H9 (cell line): ENCODE measurements at regions not wholly inside any gene's neighbourhood (a gene's known extent, or its start where the extent isn't known, plus 50 kb on each side); places are given as distances from the start of the nearest gene placed in this dataset.

Experiments used
- DNase-seq: peaks from one replicate; pipeline ENCODE4 v3.0.0-alpha.2; 2017
- H2AFZ ChIP-seq: one replicate; pipeline ENCODE4 v1.6.1; 2013; ENCODE audit warnings: mild to moderate bottlenecking, low read length, control low read depth, moderate library complexity
- H2AK5ac ChIP-seq: 2 replicates; pipeline ENCODE4 v1.6.1; 2013; ENCODE audit warnings: low read length, control low read depth, mixed read lengths; ENCODE audit not compliant: insufficient read length
- H2BK120ac ChIP-seq: one replicate; pipeline ENCODE4 v1.6.1; 2013; ENCODE audit warnings: low read depth, mild to moderate bottlenecking, low read length, control low read depth, inconsistent platforms; ENCODE audit not compliant: poor library complexity, severe bottlenecking
- H2BK12ac ChIP-seq: 2 replicates; pipeline ENCODE4 v1.6.1; 2013; ENCODE audit warnings: low read length, control low read depth, mixed read lengths, low read depth; ENCODE audit not compliant: insufficient read length
- H2BK15ac ChIP-seq: 2 replicates; pipeline ENCODE4 v1.6.1; 2013; ENCODE audit warnings: low read depth, low read length, control low read depth
- H2BK20ac ChIP-seq: one replicate; pipeline ENCODE4 v1.6.1; 2013; ENCODE audit warnings: low read depth, mild to moderate bottlenecking, low read length, control low read depth, inconsistent platforms; ENCODE audit not compliant: poor library complexity, severe bottlenecking
- H2BK5ac ChIP-seq: 2 replicates; pipeline ENCODE4 v1.6.1; 2013; ENCODE audit warnings: low read length, control low read depth, mixed read lengths; ENCODE audit not compliant: insufficient read length
- H3K14ac ChIP-seq: 2 replicates; pipeline ENCODE4 v1.6.1; 2013; ENCODE audit warnings: low read length, control low read depth; ENCODE audit not compliant: insufficient read depth
- H3K18ac ChIP-seq: 2 replicates; pipeline ENCODE4 v1.6.1; 2013; ENCODE audit warnings: low read depth, mild to moderate bottlenecking, mixed read lengths, low read length, control low read depth; ENCODE audit not compliant: insufficient read length
- H3K23ac ChIP-seq: 2 replicates; pipeline ENCODE4 v1.6.1; 2013; ENCODE audit warnings: low read length, control low read depth, mixed read lengths, low read depth; ENCODE audit not compliant: insufficient read length
- H3K23me2 ChIP-seq: 2 replicates; pipeline ENCODE4 v1.6.1; 2013; ENCODE audit warnings: low read depth, mild to moderate bottlenecking, mixed read lengths, low read length, control low read depth; ENCODE audit not compliant: insufficient read length, poor library complexity, severe bottlenecking
- H3K27ac ChIP-seq: 2 replicates; pipeline ENCODE4 v1.5.1; 2013; ENCODE audit warnings: low read length, control low read depth, mixed read lengths, low read depth; ENCODE audit not compliant: insufficient read length
- H3K27me3 ChIP-seq: 2 replicates; pipeline ENCODE4 v1.6.1; 2013; ENCODE audit warnings: low read length, control low read depth, inconsistent platforms; ENCODE audit not compliant: insufficient read depth
- H3K4ac ChIP-seq: 2 replicates; pipeline ENCODE4 v1.6.1; 2013; ENCODE audit warnings: low read depth, mild to moderate bottlenecking, control low read depth, inconsistent platforms, low read length, moderate library complexity
- H3K4me1 ChIP-seq: 2 replicates; pipeline ENCODE4 v1.6.1; 2013; ENCODE audit warnings: low read length, control low read depth, inconsistent platforms; ENCODE audit not compliant: insufficient read depth
- H3K4me2 ChIP-seq: 2 replicates; pipeline ENCODE4 v1.6.1; 2013; ENCODE audit warnings: low read length, control low read depth, mixed read lengths; ENCODE audit not compliant: insufficient read length, insufficient read depth
- H3K56ac ChIP-seq: 2 replicates; pipeline ENCODE4 v1.6.1; 2013; ENCODE audit warnings: low read depth, mild to moderate bottlenecking, mixed read lengths, low read length, control low read depth; ENCODE audit not compliant: insufficient read length
- H3K79me1 ChIP-seq: 2 replicates; pipeline ENCODE4 v1.6.1; 2013; ENCODE audit warnings: low read depth, mild to moderate bottlenecking, moderate library complexity, low read length, control low read depth, inconsistent platforms; ENCODE audit not compliant: insufficient read depth, poor library complexity, severe bottlenecking
- H3K79me2 ChIP-seq: 2 replicates; pipeline ENCODE4 v1.6.1; 2013; ENCODE audit warnings: low read length, control low read depth, inconsistent platforms; ENCODE audit not compliant: insufficient read depth
- H3K9ac ChIP-seq: 2 replicates; pipeline ENCODE4 v1.6.1; 2013; ENCODE audit warnings: low read length, control low read depth, mixed read lengths; ENCODE audit not compliant: insufficient read length; ENCODE audit errors: extremely low read depth
- H3K9me3 ChIP-seq: one replicate; pipeline ENCODE4 v1.6.1; 2013; ENCODE audit warnings: low read depth, low read length, inconsistent platforms; ENCODE audit not compliant: control insufficient read depth
- H3T11ph ChIP-seq: one replicate; pipeline ENCODE4 v1.6.1; 2013; ENCODE audit warnings: mild to moderate bottlenecking, low read length, control low read depth, inconsistent platforms
- H4K20me1 ChIP-seq: one replicate; pipeline ENCODE4 v1.6.1; 2013; ENCODE audit not compliant: control insufficient read depth, insufficient read length, insufficient read depth
- H4K5ac ChIP-seq: 2 replicates; pipeline ENCODE4 v1.6.1; 2013; ENCODE audit warnings: low read depth, mild to moderate bottlenecking, mixed read lengths, low read length, control low read depth; ENCODE audit not compliant: insufficient read length
- H4K8ac ChIP-seq: replicated peaks from 2 replicates; pipeline ENCODE4 v1.6.1; 2013; ENCODE audit warnings: low read length, control low read depth, mixed read lengths, low read depth; ENCODE audit not compliant: insufficient read length
- H4K91ac ChIP-seq: 2 replicates; pipeline ENCODE4 v1.6.1; 2013; ENCODE audit warnings: low read depth, mild to moderate bottlenecking, moderate library complexity, mixed read lengths, low read length, control low read depth; ENCODE audit not compliant: insufficient read length
- H3K27ac Mint-ChIP-seq, 3 experiments: 2 replicates in 2 of 3; 3 replicates in 1 of 3; pipeline ENCODE4 v1.8.0; 2020 to 2021; ENCODE audit warnings: mixed read lengths in 3 of 3, mild to moderate bottlenecking in 1 of 3, moderate library complexity in 1 of 3
- H3K27me3 Mint-ChIP-seq: 2 replicates; pipeline ENCODE4 v1.8.0; 2021; ENCODE audit warnings: low read depth, mild to moderate bottlenecking, moderate library complexity, mixed read lengths
- H3K36me3 Mint-ChIP-seq, 3 experiments: 2 replicates in 2 of 3; 3 replicates in 1 of 3; pipeline ENCODE4 v1.8.0; 2020 to 2021; ENCODE audit warnings: low read depth in 3 of 3, mixed read lengths in 3 of 3; ENCODE audit not compliant: insufficient read depth in 1 of 3
- H3K4me1 Mint-ChIP-seq, 2 experiments: 2 replicates each; pipeline ENCODE4 v1.8.0; 2020; ENCODE audit warnings: mixed read lengths in 2 of 2
- H3K4me3 Mint-ChIP-seq, 2 experiments: 2 replicates in 1 of 2; 3 replicates in 1 of 2; pipeline ENCODE4 v1.8.0; 2020 to 2021; ENCODE audit warnings: mild to moderate bottlenecking in 2 of 2, mixed read lengths in 2 of 2, moderate library complexity in 1 of 2
- H3K9me3 Mint-ChIP-seq, 2 experiments: 2 replicates in 1 of 2; 3 replicates in 1 of 2; pipeline ENCODE4 v1.8.0; 2020; ENCODE audit warnings: mild to moderate bottlenecking in 2 of 2, mixed read lengths in 2 of 2, moderate library complexity in 1 of 2
- WGBS: extraction: QIAGEN DNeasy Blood & Tissue Kit; methylation state at CpG from one replicate; pipeline ENCODE4 v1.1.7; 2013; ENCODE audit warnings: missing lambda C conversion rate, low lambda C conversion rate, mixed read lengths; ENCODE audit not compliant: insufficient read length; ENCODE audit errors: extremely low coverage; 5-methylcytosine and 5-hydroxymethylcytosine counted together
- TF ChIP-seq, protein P1 (sequence below): fragments of 200-600 bp; sonication (generic); conservative IDR thresholded peaks from 3 replicates; pipeline ENCODE4 v1.8.0; 2021; ENCODE audit warnings: antibody characterized with exemption, mild to moderate bottlenecking

DNA sequence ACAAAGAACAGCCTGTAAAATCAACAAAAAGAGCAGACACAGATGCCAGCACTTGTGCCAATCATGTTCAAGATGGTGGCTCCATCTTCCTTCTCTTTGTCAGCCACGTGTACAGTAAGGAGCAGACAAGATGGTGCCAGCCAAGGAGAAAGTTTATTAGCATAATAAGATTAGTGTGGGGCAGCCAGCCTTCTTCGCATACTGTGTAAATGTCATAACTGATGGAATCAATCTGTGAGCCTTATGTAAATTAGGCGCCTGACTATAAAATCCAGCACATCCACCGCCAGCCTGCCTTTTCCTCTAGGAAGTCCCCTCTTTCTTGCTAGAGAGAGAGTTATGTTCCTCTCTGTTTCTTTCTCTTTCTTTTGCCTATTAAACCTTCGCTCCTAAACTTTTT, 99.7 kb upstream of the RALGAPA2 start:
- H4K8ac ChIP-seq, result no peak overlapping the region
- H4K91ac ChIP-seq, result no peak overlapping the region
- H2BK15ac ChIP-seq, result no peak overlapping the region
- no peak overlapping the region for H3K4ac ChIP-seq
- H3K27ac ChIP-seq, result no peak overlapping the region
- H2BK5ac ChIP-seq, result no peak overlapping the region
- DNase-seq, result no peak
- no peaks in the 10 kb centered on the region for H3K27me3 ChIP-seq
- no peak overlapping the region for H3K4me2 ChIP-seq
- H2BK120ac ChIP-seq, result no peak overlapping the region
- no peak overlapping the region for H3K56ac ChIP-seq
- Mint-ChIP-seq H3K27ac (no peak overlapping the region), H3K36me3 (no peaks in the 10 kb centered on the region), H3K4me1 (peaks cover 32% of the 10 kb centered on the region in 2 experiments), H3K9me3 (peaks cover 0 to 3% of the 10 kb centered on the region in 2 experiments; a peak in 3 of 5 replicates), H3K27me3 (no peaks in the 10 kb centered on the region), H3K4me3 (no peak overlapping the region)
- H2BK12ac ChIP-seq, result no peak overlapping the region
- no peak overlapping the region for H3K23ac ChIP-seq
- H3K14ac ChIP-seq, result no peak overlapping the region
- no peak overlapping the region for H2BK20ac ChIP-seq
- H3K23me2 ChIP-seq, result no peaks in the 10 kb centered on the region
- no peak overlapping the region for H2AFZ ChIP-seq
- H3K79me2 ChIP-seq, result no peaks in the 10 kb centered on the region
- no peaks in the 10 kb centered on the region for H3K79me1 ChIP-seq
- no peaks in the 10 kb centered on the region for H3K9me3 ChIP-seq
- no peak overlapping the region for H3K9ac ChIP-seq
- TF ChIP-seq, protein P1, sequence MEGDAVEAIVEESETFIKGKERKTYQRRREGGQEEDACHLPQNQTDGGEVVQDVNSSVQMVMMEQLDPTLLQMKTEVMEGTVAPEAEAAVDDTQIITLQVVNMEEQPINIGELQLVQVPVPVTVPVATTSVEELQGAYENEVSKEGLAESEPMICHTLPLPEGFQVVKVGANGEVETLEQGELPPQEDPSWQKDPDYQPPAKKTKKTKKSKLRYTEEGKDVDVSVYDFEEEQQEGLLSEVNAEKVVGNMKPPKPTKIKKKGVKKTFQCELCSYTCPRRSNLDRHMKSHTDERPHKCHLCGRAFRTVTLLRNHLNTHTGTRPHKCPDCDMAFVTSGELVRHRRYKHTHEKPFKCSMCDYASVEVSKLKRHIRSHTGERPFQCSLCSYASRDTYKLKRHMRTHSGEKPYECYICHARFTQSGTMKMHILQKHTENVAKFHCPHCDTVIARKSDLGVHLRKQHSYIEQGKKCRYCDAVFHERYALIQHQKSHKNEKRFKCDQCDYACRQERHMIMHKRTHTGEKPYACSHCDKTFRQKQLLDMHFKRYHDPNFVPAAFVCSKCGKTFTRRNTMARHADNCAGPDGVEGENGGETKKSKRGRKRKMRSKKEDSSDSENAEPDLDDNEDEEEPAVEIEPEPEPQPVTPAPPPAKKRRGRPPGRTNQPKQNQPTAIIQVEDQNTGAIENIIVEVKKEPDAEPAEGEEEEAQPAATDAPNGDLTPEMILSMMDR, result no peak
- no peak overlapping the region for H3T11ph ChIP-seq
- WGBS, result no CpG with 5 or more reads among the region's 5 CpGs
- H4K5ac ChIP-seq, result no peak overlapping the region
- no peak overlapping the region for H2AK5ac ChIP-seq
- peaks cover 6% of the 10 kb centered on the region; the same call in 1 of the 2 replicates for H3K4me1 ChIP-seq
- H3K18ac ChIP-seq, result no peak overlapping the region
- no peaks in the 10 kb centered on the region for H4K20me1 ChIP-seq
